Neural progenitor cell (in vitro differentiated cells): ENCODE measurements at regions not wholly inside any gene's neighbourhood (a gene's known extent, or its start where the extent isn't known, plus 50 kb on each side); places are given as distances from the start of the nearest gene placed in this dataset.

Source experiments
- EZH2 ChIP-seq: fragments of 200-600 bp; sonication (generic); IDR thresholded peaks from 2 replicates; pipeline ENCODE4 v1.6.1; 2017; ENCODE audit warnings: antibody characterized with exemption, mild to moderate bottlenecking, moderate library complexity
- EZH2phosphoT487 ChIP-seq: fragments of 200-600 bp; sonication (generic); IDR thresholded peaks from 2 replicates; pipeline ENCODE4 v1.6.1; 2017; ENCODE audit warnings: antibody characterized with exemption
- TF ChIP-seq, protein P1 (sequence below): fragments of 200-600 bp; sonication (generic); IDR thresholded peaks from 2 replicates; pipeline ENCODE4 v1.5.1; 2017; ENCODE audit warnings: antibody characterized with exemption, mild to moderate bottlenecking

DNA sequence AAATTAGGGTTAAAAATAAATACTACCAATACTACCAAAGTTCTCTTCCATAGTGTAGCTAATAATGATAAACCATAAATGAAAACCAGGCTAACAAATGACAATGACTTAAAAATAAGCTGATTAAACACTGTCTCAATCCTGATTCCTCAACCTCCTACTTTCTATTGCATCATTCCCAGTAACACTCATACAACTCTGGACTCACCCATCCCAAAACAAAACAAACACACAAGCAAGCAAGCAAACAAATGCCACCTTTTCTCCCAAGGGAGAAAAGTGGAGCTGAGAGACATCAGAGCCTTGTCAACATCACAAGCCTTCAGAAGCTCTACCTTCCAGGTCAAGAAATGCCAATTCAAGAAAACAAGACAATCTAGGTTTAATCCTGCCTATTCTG lies 620.7 kb downstream of the NYAP2 start:
- no peak for TF ChIP-seq EZH2
- TF ChIP-seq, protein P1, sequence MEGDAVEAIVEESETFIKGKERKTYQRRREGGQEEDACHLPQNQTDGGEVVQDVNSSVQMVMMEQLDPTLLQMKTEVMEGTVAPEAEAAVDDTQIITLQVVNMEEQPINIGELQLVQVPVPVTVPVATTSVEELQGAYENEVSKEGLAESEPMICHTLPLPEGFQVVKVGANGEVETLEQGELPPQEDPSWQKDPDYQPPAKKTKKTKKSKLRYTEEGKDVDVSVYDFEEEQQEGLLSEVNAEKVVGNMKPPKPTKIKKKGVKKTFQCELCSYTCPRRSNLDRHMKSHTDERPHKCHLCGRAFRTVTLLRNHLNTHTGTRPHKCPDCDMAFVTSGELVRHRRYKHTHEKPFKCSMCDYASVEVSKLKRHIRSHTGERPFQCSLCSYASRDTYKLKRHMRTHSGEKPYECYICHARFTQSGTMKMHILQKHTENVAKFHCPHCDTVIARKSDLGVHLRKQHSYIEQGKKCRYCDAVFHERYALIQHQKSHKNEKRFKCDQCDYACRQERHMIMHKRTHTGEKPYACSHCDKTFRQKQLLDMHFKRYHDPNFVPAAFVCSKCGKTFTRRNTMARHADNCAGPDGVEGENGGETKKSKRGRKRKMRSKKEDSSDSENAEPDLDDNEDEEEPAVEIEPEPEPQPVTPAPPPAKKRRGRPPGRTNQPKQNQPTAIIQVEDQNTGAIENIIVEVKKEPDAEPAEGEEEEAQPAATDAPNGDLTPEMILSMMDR: no peak
- TF ChIP-seq EZH2phosphoT487: no peak
